ENCODE measurements at regions not wholly inside any gene's neighbourhood (a gene's known extent, or its start where the extent isn't known, plus 50 kb on each side); places are given as distances from the start of the nearest gene placed in this dataset.

DNA sequence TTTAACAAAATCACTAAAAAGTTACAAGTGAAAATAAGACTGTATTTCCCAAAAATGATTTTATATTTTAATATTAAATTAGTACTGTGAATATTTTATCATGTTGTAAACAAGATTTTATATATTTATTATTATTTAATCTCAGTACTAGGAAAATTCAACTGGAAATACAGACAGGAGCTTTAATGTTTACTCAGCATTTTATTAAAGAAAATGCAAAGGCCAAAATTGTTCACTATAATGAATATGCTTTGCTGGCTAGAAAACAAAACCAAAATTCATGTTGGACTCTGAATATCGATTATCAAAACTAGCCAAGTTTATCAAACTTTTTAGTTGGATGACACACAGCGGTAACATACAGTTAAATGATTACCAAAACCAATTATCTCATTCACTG lies 782.3 kb downstream of the AMY1C start:
- TF ChIP-seq, protein P1, sequence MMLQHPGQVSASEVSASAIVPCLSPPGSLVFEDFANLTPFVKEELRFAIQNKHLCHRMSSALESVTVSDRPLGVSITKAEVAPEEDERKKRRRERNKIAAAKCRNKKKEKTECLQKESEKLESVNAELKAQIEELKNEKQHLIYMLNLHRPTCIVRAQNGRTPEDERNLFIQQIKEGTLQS (IDR thresholded peaks at IDR 0.05), result no peak
- TF ChIP-seq JUND (IDR thresholded peaks at IDR 0.05), result no peak
- no peak for TF ChIP-seq SP1 (IDR thresholded peaks at IDR 0.05)
- no peak for TF ChIP-seq TAF1 (conservative IDR thresholded peaks at IDR 0.05)
- H3K4me3 ChIP-seq (ENCODE audit: low read depth in 1 of 3, low read length in 3 of 3), result no peak overlapping the region
- H3K27ac ChIP-seq (ENCODE audit: low read depth in 1 of 2, low read length in 2 of 2), result no peak overlapping the region
- WGBS, result 68% methylated on average over 2 of the region's 2 CpGs
- no peaks in the 10 kb centered on the region for H3K27me3 ChIP-seq (ENCODE audit: control insufficient read depth in 4 of 4, insufficient read depth in 4 of 4, low read length in 3 of 4)
- no peaks in the 10 kb centered on the region for H3K36me3 ChIP-seq (ENCODE audit: control insufficient read depth in 4 of 4, insufficient read depth in 3 of 4, low read depth in 1 of 4, low read length in 3 of 4)
- no peaks in the 10 kb centered on the region for H3K9me3 ChIP-seq (ENCODE audit: control insufficient read depth in 4 of 4, low read length in 3 of 4)
- H3K4me1 ChIP-seq (ENCODE audit: control insufficient read depth in 4 of 4, insufficient read depth in 4 of 4, low read length in 3 of 4), result no peaks in the 10 kb centered on the region
- no peak for DNase-seq (ENCODE audit: low spot score)
- no peak overlapping the region for H3K9ac ChIP-seq (ENCODE audit: low read depth in 1 of 2, low read length in 2 of 2)

DNA sequence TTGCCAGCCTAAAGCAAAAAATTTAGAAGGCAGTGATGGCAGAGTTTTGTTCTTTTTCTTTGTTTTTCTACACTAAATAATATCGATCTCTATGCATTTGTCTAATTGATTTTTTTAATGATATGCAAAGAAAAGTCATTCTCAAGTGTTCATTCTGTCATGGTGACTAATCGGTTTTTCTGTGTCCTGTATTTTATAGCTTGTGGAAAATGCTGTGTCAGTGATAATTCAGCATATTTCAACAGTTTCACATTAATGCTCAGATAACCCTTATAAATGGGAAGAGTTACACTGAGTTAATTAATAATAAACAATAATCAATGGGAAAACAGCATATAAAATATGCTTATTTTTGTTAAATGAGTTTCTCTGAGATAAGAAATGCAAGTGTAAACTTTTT lies 824.9 kb downstream of the AMY1C start:
- WGBS, result 62% methylated on average over 2 of the region's 2 CpGs
- no peak overlapping the region for H3K4me3 ChIP-seq (ENCODE audit: low read depth in 1 of 3, low read length in 3 of 3)
- no peak for TF ChIP-seq EGR1 (IDR thresholded peaks at IDR 0.05; ENCODE audit: low read depth in 2 of 2)
- TF ChIP-seq FOXA1 (IDR thresholded peaks at IDR 0.05), result no peak
- no peak for TF ChIP-seq JUND (IDR thresholded peaks at IDR 0.05)
- TF ChIP-seq SP1 (IDR thresholded peaks at IDR 0.05), result no peak
- TF ChIP-seq, protein P2, sequence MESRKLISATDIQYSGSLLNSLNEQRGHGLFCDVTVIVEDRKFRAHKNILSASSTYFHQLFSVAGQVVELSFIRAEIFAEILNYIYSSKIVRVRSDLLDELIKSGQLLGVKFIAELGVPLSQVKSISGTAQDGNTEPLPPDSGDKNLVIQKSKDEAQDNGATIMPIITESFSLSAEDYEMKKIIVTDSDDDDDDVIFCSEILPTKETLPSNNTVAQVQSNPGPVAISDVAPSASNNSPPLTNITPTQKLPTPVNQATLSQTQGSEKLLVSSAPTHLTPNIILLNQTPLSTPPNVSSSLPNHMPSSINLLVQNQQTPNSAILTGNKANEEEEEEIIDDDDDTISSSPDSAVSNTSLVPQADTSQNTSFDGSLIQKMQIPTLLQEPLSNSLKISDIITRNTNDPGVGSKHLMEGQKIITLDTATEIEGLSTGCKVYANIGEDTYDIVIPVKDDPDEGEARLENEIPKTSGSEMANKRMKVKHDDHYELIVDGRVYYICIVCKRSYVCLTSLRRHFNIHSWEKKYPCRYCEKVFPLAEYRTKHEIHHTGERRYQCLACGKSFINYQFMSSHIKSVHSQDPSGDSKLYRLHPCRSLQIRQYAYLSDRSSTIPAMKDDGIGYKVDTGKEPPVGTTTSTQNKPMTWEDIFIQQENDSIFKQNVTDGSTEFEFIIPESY (IDR thresholded peaks at IDR 0.05), result no peak
- no peak for TF ChIP-seq HNF4G (IDR thresholded peaks at IDR 0.05)
- TF ChIP-seq, protein P3, sequence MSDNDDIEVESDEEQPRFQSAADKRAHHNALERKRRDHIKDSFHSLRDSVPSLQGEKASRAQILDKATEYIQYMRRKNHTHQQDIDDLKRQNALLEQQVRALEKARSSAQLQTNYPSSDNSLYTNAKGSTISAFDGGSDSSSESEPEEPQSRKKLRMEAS (IDR thresholded peaks at IDR 0.05), result no peak
- TF ChIP-seq RXRA (IDR thresholded peaks at IDR 0.05), result no peak
- no peak for TF ChIP-seq GABPA (IDR thresholded peaks at IDR 0.05 in 1 of 2, conservative IDR thresholded peaks at IDR 0.05 in 1 of 2)
- no peak overlapping the region for H3K9ac ChIP-seq (ENCODE audit: low read depth in 1 of 2, low read length in 2 of 2)
- no peaks in the 10 kb centered on the region for H3K9me3 ChIP-seq (ENCODE audit: control insufficient read depth in 4 of 4, low read length in 3 of 4)
- no peaks in the 10 kb centered on the region for H3K4me1 ChIP-seq (ENCODE audit: control insufficient read depth in 4 of 4, insufficient read depth in 4 of 4, low read length in 3 of 4)
- no peak overlapping the region for H3K27ac ChIP-seq (ENCODE audit: low read depth in 1 of 2, low read length in 2 of 2)
- no peak for DNase-seq (ENCODE audit: low spot score)
- H3K27me3 ChIP-seq (ENCODE audit: control insufficient read depth in 4 of 4, insufficient read depth in 4 of 4, low read length in 3 of 4), result no peaks in the 10 kb centered on the region
- H3K36me3 ChIP-seq (ENCODE audit: control insufficient read depth in 4 of 4, insufficient read depth in 3 of 4, low read depth in 1 of 4, low read length in 3 of 4), result no peaks in the 10 kb centered on the region

DNA sequence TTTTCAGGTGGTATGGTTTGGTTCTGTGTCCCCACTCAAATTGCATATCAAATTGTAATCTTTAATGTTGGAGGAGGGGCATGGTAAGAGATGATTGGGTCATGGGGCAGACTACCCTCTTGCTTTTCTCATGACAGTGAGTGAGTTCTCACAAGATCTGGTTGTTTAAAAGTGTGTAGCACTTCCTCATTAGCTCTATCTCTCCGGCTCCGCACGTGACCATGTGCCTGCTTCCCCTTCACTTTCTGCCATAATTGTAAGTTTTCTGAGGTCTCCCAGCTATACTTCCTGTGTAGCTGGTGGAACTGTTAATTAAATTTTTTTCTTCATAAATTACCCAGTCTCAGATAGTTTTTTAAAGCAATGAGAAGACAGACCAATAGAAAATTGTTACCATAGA lies 843.2 kb downstream of the AMY1C start:
- no peak for DNase-seq (ENCODE audit: low spot score)
- H3K27me3 ChIP-seq (ENCODE audit: control insufficient read depth in 4 of 4, insufficient read depth in 4 of 4, low read length in 3 of 4), result no peaks in the 10 kb centered on the region
- no peak overlapping the region for H3K27ac ChIP-seq (ENCODE audit: low read depth in 1 of 2, low read length in 2 of 2)
- H3K9me3 ChIP-seq (ENCODE audit: control insufficient read depth in 4 of 4, low read length in 3 of 4), result no peaks in the 10 kb centered on the region
- TF ChIP-seq TAF1 (conservative IDR thresholded peaks at IDR 0.05) (no peak), JUND (IDR thresholded peaks at IDR 0.05) (no peak), HNF4G (IDR thresholded peaks at IDR 0.05) (no peak), FOXA2 (IDR thresholded peaks at IDR 0.05) (no peak), FOXA1 (IDR thresholded peaks at IDR 0.05) (no peak), SP1 (IDR thresholded peaks at IDR 0.05) (no peak)
- TF ChIP-seq, protein P3 (IDR thresholded peaks at IDR 0.05), result no peak
- TF ChIP-seq, protein P1 (IDR thresholded peaks at IDR 0.05), result no peak
- TF ChIP-seq, protein P2 (IDR thresholded peaks at IDR 0.05), result no peak
- TF ChIP-seq, protein P4, sequence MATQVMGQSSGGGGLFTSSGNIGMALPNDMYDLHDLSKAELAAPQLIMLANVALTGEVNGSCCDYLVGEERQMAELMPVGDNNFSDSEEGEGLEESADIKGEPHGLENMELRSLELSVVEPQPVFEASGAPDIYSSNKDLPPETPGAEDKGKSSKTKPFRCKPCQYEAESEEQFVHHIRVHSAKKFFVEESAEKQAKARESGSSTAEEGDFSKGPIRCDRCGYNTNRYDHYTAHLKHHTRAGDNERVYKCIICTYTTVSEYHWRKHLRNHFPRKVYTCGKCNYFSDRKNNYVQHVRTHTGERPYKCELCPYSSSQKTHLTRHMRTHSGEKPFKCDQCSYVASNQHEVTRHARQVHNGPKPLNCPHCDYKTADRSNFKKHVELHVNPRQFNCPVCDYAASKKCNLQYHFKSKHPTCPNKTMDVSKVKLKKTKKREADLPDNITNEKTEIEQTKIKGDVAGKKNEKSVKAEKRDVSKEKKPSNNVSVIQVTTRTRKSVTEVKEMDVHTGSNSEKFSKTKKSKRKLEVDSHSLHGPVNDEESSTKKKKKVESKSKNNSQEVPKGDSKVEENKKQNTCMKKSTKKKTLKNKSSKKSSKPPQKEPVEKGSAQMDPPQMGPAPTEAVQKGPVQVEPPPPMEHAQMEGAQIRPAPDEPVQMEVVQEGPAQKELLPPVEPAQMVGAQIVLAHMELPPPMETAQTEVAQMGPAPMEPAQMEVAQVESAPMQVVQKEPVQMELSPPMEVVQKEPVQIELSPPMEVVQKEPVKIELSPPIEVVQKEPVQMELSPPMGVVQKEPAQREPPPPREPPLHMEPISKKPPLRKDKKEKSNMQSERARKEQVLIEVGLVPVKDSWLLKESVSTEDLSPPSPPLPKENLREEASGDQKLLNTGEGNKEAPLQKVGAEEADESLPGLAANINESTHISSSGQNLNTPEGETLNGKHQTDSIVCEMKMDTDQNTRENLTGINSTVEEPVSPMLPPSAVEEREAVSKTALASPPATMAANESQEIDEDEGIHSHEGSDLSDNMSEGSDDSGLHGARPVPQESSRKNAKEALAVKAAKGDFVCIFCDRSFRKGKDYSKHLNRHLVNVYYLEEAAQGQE (IDR thresholded peaks at IDR 0.05), result no peak
- H3K4me3 ChIP-seq (ENCODE audit: low read depth in 1 of 3, low read length in 3 of 3), result no peak overlapping the region
- 87% methylated on average over 3 of the region's 3 CpGs for WGBS
- H3K36me3 ChIP-seq (ENCODE audit: control insufficient read depth in 4 of 4, insufficient read depth in 3 of 4, low read depth in 1 of 4, low read length in 3 of 4), result no peaks in the 10 kb centered on the region
- no peaks in the 10 kb centered on the region for H3K4me1 ChIP-seq (ENCODE audit: control insufficient read depth in 4 of 4, insufficient read depth in 4 of 4, low read length in 3 of 4)
- H3K9ac ChIP-seq (ENCODE audit: low read depth in 1 of 2, low read length in 2 of 2), result no peak overlapping the region

All from liver (tissue), 7 donors.